ENCODE measurements at regions not wholly inside any gene's neighbourhood (a gene's known extent, or its start where the extent isn't known, plus 50 kb on each side); places are given as distances from the start of the nearest gene placed in this dataset.

GRCh38 chr2:18151237-18151636, 272.8 kb downstream of the KCNS3 start:
- BruUV-seq (replicated peaks): no TSS peak
- POLR2A ChIA-PET (ENCODE audit: unreplicated experiment): no interaction called here
- H3K27me3 ChIP-seq (ENCODE audit: control insufficient read depth, insufficient read depth, low read length): peaks cover 7% of the 10 kb centered on the region

More at GRCh38 chr2:18151237-18151636, 272.8 kb downstream of the KCNS3 start:
- CTCF ChIA-PET: no interaction called here
- intact Hi-C loops (cut with micrococcal nuclease): loop anchor here (10.0 kb wide), 1 partner anchor 426 kb away; no protein-coding TSS in a partner anchor
- Histone ChIP-seq H3K9ac (ENCODE audit: low read depth, low read length) (no peak overlapping the region), H3K36me3 (ENCODE audit: control insufficient read depth, insufficient read depth, low read length) (no peaks in the 10 kb centered on the region), H4K91ac (ENCODE audit: insufficient read depth, low read depth, low read length) (no peak overlapping the region), H2AFZ (replicated peaks; ENCODE audit: low read length, poor library complexity) (no peak overlapping the region), H3K9me1 (ENCODE audit: insufficient read depth, low read length) (no peaks in the 10 kb centered on the region), H3K27ac (ENCODE audit: insufficient read depth, low read length) (no peak overlapping the region), H4K5ac (ENCODE audit: low read depth, low read length) (no peak overlapping the region), H3K14ac (replicated peaks; ENCODE audit: low read depth, low read length) (no peak overlapping the region), H2BK15ac (ENCODE audit: low read depth, low read length) (no peak overlapping the region), H3K4me3 (ENCODE audit: insufficient read depth, low read depth, low read length) (no peak overlapping the region), H3K4me2 (ENCODE audit: low read depth, low read length) (no peak overlapping the region), H3K18ac (ENCODE audit: low read depth, low read length) (no peak overlapping the region), H4K8ac (ENCODE audit: low read depth in 2 of 2, low read length in 2 of 2) (no peak overlapping the region), H2AK5ac (ENCODE audit: low read depth, low read length) (no peak overlapping the region), H3K23ac (ENCODE audit: low read depth, low read length) (no peak overlapping the region), H3K9me3 (ENCODE audit: control insufficient read depth, insufficient read depth, low read length) (no peaks in the 10 kb centered on the region), H2BK20ac (ENCODE audit: low read depth, low read length) (no peak overlapping the region), H2BK120ac (ENCODE audit: low read depth, low read length) (no peak overlapping the region), H2BK5ac (ENCODE audit: low read depth, low read length, poor library complexity, severe bottlenecking) (no peak overlapping the region), H2AK9ac (replicated peaks; ENCODE audit: low read depth, low read length, poor library complexity) (no peak overlapping the region), H3K4me1 (ENCODE audit: control insufficient read depth, insufficient read depth, low read length) (no peaks in the 10 kb centered on the region), H3K79me1 (ENCODE audit: low read depth in 1 of 2, low read length in 2 of 2) (no peaks in the 10 kb centered on the region), H3K56ac (ENCODE audit: extremely low read depth, insufficient read depth, low read length) (no peak overlapping the region), H4K20me1 (ENCODE audit: insufficient read depth, low read length) (no peaks in the 10 kb centered on the region), H3K4ac (ENCODE audit: low read depth, low read length) (no peak overlapping the region)
- DNase-seq (no peak), ATAC-seq (ENCODE audit: low read depth) (no peak)
- TF ChIP-seq CHD1 (IDR thresholded peaks at IDR 0.05; ENCODE audit: low read depth, low read length): no peak
- TF ChIP-seq RAD21 (IDR thresholded peaks at IDR 0.05; ENCODE audit: low read length): no peak
- TF ChIP-seq POLR2A (IDR thresholded peaks at IDR 0.05; ENCODE audit: low read depth, low read length): no peak
- TF ChIP-seq CEBPB (IDR thresholded peaks at IDR 0.05; ENCODE audit: low read depth, low read length): peak; percentile 63
- TF ChIP-seq RCOR1 (IDR thresholded peaks at IDR 0.05; ENCODE audit: insufficient replicate concordance, low read length): no peak
- dilution Hi-C loops (cut with HindIII; ENCODE audit: low sequenced_read_pairs, unreplicated experiment): no loop called here
- in situ Hi-C loops (cut with MboI; ENCODE audit: low sequenced_read_pairs): loop anchor here (25.0 kb wide), 1 partner anchor 289 kb away; no protein-coding TSS in a partner anchor
- no CpG with 5 or more reads among the region's 4 CpGs for WGBS, 2 experiments (ENCODE audit: extremely low coverage in 2 of 2, insufficient read length in 1 of 2)

Data from IMR-90 (cell line).